A673 (cell line): ENCODE measurements at regions not wholly inside any gene's neighbourhood (a gene's known extent, or its start where the extent isn't known, plus 50 kb on each side); places are given as distances from the start of the nearest gene placed in this dataset.

ENCODE experiments used
- EZH2 ChIP-seq: fragments of 200-600 bp; sonication (generic); IDR thresholded peaks from 2 replicates; pipeline ENCODE4 v1.6.1; 2017; ENCODE audit warnings: borderline replicate concordance, low read depth, mild to moderate bottlenecking, mixed read lengths, antibody characterized with exemption, low read length; ENCODE audit not compliant: poor library complexity, severe bottlenecking
- TF ChIP-seq, protein P1 (sequence below): fragments of 300-800, 200-600 bp; sonication (generic); conservative IDR thresholded peaks from 2 replicates; pipeline ENCODE4 v1.5.1; 2017; ENCODE audit warnings: low read depth, mild to moderate bottlenecking, antibody characterized with exemption, low read length, moderate library complexity, mixed read lengths

GRCh38 chr2:223524066-223524465, 78.1 kb downstream of the SCG2 start:
- TF ChIP-seq, protein P1, sequence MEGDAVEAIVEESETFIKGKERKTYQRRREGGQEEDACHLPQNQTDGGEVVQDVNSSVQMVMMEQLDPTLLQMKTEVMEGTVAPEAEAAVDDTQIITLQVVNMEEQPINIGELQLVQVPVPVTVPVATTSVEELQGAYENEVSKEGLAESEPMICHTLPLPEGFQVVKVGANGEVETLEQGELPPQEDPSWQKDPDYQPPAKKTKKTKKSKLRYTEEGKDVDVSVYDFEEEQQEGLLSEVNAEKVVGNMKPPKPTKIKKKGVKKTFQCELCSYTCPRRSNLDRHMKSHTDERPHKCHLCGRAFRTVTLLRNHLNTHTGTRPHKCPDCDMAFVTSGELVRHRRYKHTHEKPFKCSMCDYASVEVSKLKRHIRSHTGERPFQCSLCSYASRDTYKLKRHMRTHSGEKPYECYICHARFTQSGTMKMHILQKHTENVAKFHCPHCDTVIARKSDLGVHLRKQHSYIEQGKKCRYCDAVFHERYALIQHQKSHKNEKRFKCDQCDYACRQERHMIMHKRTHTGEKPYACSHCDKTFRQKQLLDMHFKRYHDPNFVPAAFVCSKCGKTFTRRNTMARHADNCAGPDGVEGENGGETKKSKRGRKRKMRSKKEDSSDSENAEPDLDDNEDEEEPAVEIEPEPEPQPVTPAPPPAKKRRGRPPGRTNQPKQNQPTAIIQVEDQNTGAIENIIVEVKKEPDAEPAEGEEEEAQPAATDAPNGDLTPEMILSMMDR: no peak
- no peak for TF ChIP-seq EZH2
